Kasumi-1 (cell line): ENCODE measurements at regions not wholly inside any gene's neighbourhood (a gene's known extent, or its start where the extent isn't known, plus 50 kb on each side); places are given as distances from the start of the nearest gene placed in this dataset.
"Not testable (repeated sequence)": the region's sequence is repeated elsewhere in the genome, so short reads cannot be mapped to it uniquely, and the experiment has no call there.

Experiments used
- DNase-seq, 2 experiments: peaks; one replicate each; lab custom pipeline; 2025; lab: John Stamatoyannopoulos, UW

DNA sequence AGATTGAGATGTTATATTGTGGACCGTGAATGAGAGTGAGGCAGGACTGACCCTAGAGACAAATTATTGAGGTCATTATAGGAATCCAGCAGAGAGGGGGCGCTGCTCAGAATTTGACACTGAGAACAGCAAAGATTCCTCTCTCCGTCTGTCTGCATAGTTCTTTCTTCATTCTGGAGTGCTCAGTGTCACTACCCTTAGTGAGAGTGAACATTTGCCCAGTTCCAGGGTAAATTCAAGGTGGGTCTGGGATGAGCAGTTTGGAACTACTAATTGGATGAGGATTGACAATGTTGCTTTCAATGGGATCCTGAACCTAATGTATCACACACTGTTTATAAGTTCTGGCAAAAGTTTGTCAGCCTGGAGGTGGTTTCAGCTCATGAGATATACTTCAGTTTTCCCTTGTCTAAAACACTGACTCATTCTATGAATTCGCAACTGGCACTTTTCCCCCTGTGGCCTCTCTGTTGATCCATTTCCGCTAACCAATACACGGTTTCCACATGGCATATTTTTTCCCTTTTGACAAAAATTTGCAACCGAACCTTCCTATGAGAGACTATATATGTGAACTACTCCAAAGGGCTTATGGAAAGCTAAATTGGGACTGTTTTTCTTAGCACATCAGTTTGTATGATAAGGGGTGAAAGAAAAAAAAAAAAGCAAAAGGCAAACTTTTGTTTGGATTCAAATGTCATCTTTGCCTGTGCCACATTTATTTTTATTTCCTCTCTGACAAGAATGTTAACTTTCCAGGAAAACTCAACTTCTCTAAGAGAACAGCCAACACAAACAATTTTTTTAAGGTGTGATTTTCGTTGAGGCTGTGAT is 1240.7 kb upstream of the WWC1 start:
- no peak for DNase-seq

DNA sequence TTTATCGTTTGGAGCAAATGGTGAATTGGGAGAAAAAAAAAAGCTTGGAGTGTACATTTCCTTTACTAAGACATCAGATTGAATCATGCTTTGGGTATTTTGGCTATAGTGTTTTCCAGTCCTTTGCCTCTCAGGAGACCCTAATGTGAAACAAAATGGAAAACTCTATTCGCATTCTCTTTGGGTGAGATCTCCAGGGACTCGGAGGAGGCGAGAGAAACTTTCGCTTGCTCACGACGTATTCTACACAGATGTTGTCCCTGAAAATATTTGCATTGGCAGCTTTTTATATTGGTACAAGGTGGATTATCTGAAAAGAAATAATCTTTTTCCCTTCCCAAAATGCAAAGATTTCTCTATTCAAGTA is 1240.1 kb upstream of the WWC1 start:
- DNase-seq: no peak

DNA sequence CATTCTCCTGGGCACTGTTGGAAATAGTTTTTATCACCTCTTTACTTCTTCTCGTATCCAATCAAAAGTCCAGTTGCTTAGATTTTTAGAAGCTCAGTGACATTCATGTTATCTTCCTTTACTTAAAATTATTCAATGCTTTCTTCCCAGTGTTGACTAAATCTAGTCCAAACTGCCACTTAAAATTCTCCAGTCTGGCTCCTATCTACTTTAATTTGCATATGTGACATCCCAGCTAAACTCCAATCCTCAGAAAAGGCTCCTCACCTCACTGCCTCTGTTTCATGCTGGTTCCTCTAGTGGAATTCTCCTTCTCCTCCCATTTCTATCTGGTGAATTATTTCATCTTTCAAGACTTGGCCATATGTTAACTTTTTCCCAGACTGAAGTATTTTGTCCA is 1238.7 kb upstream of the WWC1 start:
- no peak for DNase-seq

DNA sequence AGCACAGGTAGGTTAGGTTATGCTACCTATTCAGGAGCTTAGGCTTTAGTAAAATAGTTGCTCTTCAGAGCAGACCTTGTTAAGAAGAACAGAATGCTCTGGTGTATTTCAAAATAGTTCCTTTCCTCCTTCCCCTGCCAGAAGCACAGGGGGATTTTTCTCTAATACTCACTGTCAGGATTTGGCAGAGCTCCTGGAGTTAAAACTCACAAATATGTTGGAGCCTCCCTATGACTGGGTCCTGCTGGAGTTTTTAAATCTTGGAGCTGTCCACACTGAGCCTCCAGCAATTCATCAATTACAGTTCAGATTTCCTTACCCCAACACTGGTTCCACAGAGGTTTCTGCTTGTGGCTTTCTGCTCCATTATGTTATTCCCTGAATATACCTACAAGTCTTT is 1233.8 kb upstream of the WWC1 start:
- no peak for DNase-seq

DNA sequence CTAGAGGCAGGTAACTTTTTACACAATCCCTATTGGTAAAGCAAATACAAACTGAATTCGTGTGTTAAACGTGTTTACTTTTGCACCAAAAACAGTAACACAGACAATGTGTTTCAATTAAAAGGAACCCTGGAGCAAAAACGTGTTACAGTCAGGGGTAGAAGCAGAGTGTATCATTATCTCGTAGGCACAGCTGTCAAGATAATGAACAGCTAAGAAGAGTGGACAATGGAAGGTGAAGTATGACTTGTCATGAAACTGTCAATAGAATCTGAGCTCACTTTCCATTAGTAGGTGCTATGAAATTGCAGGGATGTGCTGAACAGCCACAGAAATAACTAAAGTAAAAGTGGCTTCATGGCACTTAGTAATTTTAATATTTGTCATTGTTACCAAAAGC is 1229.8 kb upstream of the WWC1 start:
- DNase-seq: no peak

DNA sequence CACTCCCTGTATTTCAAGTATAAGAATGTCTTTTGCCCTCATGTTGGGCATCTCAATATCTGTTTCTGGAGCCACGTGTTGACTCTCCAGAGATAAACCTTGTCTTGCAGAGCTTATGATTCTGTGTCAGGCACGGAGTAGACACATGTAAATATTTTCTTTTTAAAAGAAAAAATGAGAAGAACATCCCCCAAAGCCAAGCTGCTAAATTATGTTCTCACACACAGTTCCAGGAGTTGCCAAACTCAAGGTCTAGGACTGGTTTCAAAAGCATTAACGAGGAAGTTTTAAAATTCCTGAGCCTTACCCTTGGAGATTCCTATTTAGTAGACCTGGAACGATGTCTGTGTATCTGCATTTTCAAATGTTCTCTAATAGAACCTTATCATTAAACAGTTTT is 1228.3 kb upstream of the WWC1 start:
- no peak for DNase-seq

DNA sequence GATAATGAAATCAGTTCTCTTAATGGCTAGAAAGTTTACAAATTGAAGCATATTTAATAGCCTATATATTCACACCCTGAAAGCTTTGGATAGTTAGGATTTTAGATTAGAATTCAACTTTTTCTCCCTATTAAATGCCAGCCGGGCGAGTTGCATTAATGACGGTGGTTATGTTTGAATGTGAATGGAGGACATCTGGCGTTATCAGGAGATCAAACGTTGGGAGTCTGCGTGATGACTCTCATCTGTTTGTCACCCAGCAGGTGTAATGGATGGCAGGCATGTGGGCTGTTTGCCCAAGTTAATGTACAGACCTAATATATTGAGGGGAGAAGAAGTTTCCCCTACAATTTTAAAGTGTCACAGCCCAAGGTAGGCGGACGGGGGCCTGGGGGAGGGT is 1227.7 kb upstream of the WWC1 start:
- DNase-seq: no peak

DNA sequence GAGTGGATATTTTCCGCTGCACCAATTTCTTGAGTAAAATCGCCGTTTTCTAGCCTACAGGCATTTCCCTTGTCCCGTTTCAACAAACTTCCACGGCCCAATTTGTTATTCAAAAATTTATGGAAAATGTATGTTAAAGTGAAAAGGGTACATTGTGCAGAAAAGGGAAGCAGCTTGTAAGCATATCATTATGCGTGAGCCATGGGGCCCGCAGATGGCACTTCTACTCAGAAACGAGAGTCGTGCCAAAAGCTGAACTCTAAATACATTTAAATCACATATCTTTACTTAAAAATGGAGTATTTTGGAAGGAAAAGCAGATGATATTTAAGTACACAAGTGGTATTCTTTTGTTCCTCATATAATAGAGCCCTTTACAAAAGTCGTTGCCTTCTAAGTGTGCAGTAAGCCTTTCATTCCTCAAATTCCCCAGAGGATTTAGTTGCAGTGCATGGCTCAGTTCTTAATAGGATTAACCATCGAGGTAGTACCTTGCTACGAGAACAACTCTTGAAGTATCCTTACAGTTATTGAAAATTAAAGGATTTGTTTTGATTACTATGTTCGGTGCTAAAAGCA is 1227.2 kb upstream of the WWC1 start:
- no peak for DNase-seq

DNA sequence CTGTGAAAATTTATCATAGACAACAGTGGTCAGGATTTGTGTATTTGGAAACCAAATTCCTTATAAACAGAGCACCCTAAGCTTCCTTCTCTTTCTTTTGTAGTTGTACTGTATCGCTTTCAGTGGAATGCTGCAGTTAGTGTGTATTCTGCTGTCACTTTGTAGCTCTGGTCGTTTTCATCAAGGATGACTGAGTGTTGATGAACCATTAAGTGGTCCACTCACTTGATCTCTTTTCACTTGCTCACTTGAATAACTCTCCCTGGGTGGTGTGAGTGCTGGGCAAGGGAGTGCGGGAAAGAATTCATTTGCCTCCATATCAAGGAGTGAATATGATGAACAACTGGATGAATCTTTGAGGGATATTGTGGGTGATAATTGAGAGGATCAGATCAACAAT is 1225.7 kb upstream of the WWC1 start:
- no peak for DNase-seq

DNA sequence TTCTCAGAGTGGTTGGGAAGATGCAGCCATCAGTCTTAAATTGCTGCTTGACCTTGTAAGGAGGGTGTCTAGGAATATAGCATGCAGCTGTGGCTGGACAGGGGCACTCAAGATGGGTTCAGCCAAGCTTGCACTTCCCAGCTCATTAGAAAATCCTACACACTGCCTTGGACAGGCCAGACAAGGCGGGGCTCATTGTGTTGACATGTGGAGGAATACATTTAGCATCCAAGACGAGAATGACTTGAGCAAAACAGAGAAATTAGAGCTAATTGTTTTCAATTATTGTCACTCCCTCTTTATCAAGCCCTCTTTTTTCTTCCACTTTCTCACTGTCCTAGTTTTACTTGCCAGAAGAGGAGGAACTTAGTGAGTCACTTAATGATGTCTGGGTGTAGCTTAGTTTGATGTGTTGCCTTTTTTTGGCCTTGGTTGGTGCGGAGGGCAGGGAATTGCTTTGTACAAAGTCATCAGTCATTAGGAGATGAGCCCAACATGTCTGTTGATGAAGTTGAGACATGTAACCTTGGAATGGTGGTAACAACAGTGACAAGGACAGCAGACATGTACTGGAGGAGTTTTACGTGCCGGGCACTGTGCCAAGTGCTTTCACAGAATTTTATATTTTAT is 1219.3 kb upstream of the WWC1 start:
- no peak for DNase-seq

DNA sequence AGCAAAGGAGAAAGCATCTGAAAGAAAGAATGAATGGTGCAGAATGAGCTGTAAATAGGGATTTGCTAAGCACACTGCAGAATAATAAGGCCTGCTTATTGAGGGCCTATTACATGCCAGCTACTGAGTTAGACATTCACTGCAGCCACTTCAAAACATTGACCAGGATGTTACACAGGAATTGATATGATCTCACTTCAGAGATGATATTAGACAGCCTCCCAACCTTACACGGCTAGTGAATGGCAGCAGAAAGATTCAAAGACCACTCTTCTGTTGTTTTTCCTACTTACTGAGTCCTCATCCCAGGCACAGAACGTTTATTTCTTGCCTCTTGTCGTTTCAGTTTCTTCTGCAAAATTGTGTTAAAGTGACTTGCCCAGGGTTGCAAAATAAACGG is 1209.9 kb upstream of the WWC1 start:
- DNase-seq: no peak

DNA sequence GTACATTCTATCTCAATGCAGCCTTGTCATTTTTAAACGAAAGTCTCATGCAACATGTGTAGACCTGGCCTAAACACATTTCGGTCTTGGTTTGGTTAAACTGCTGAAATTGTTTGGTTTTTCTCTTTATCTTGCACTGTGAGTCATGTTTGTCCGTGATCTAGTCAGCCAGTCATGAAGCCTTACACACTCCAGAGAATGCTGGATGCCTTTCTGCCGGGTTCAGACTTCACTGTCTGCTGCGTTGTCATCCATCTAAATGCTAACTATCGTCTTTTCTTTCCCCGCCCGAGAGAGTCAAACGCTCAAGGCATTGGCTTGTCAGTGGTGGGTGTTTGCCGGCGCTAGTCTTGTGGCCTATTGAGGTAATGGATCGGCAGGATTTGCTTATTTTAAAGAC is 1194.6 kb upstream of the WWC1 start:
- DNase-seq: no peak

DNA sequence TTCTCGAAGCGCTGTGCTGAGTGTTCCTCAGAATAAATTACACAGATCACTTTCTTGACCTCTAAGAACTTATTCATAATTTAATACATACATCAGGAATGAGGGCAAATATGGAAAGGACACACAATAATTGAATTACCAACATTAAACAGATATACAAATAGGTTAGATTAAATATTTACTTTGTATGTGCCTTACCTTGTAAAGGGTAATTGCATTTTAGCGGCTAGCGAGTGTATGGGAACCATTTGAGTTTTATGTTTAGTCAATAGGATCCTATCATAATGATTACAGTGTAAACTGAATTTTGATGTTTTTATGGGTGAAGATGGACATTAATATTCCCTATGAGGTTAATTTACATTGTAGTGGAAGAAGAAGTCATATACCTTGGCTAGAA is 1187.1 kb upstream of the WWC1 start:
- no peak for DNase-seq

DNA sequence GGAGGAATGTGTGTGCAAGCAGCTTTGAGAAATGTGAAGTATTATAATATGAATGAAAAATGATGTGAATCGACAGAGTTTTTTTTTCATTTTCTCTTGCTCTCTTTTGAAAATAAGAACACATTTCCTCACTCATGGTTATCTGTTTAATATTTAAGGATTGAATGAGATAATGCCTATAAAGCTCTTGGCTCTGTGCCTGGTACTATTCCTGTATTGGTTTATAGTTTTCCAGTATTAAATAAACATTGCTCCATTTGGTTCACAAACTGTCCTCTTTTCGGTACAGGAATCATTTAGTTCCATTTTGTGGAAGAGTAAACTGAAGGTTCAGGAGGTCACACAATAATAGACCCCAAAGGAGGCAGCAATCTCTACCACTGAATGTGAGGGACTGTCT is 1185.5 kb upstream of the WWC1 start:
- no peak for DNase-seq

DNA sequence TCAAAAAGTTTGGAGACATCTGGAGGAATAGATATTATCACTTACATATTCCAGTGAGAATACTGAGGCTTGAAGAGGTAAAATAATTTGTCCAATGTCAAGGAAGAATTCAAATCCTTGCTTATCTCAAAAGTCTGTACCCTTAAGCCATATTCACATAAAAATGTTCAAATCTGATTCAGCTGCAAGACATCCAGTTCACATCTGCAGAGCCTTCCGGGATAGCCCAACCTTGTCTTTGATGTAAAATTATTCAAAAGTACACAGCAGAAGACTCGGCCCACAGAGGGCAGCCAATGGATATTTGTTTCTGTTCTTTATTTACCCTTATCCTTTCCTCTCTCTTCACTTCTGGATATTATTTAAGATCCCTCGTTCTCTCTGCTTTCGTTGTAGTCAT is 1183.8 kb upstream of the WWC1 start:
- no peak for DNase-seq

DNA sequence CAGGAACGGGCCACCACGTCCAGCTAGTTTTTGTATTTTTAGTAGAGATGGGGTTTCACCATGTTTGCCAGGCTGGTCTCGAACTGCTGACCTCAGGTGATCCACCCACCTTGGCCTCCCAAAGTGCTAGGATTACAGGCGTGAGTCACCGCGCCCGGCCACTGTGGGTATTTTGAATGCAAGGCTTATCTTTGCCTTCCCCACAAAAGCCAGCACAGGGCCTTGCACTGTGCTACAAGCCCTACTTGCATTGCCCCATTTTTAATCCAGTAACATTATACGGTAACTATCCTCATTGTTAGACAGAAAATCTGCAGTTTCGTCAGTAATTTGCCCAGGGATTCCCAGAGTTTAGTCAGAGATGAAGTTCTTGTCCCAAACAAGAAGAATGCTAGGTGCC is 1183.2 kb upstream of the WWC1 start:
- not testable (repeated sequence) for DNase-seq

DNA sequence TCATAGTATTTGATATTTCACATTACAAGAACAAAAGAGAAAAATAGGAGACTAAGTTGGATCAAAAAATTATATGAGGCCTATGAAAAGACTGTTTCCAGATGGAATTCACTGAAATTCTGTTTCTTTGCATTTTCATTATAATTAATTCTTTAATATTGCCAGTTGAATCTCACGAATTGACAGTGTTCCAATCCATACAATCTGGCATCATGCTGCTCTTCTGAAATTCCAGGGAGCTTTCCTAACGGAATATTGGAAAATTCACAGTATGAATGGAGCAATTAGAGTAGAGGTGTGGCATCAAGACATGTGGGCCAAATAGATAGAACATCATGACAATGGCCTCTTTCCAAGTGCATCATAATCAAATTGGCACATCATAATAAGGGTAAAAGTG is 1178.9 kb upstream of the WWC1 start:
- DNase-seq: no peak

DNA sequence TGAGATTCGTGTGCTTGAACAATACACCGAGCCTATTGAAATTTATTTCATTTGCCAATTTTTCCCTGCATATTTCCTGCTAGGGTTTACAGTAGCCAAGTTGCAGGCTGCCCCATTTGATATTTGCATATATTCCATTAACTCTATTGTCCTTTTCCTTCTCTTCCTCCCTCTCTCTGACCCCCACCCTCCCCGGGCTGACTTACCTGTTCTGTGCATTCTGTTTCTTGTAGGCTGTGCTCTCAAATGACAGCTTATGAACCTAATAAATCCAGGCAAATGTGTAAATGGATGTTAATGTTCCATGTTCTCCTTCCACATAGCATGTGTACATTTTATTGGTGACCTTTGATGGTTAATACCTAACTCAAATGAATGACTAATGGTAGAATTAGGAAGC is 1169.2 kb upstream of the WWC1 start:
- DNase-seq: no peak

DNA sequence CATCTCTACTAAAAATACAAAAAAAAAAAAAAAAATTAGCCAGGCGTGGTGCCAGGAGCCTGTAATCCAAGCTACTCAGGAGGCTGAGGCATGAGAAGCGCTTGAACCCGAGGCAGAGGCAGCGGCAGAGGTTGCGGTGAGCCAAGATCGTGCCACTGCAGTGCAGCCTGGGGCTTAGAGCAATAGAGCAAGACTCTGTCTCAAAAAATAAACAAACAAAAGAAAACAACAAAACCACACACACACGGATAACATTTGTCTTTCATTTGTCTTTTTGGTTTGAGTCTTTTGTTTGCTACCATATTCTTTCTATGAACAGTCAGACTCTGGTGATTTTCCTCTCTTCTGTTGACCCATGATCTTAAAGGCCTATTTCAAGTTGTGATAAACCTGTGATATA is 1168.3 kb upstream of the WWC1 start:
- no peak for DNase-seq

DNA sequence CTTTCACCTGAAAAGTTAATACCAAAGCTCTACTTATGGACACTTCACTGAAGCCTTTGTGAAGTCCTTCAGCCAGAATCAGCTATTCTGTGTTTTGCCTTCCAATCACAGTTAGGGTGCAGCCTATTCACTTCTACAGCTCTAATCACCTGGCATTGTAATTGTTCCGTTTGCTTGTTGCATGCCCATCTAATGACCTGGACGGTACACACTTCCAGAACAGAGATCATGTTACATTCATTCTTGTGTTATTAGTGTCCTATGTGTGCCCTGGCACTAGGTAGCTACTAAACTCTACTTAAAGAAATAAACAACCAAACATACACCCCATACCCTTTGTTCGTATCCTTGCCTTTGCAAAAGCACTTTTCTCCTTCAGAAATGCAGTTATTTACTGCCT is 1162.9 kb upstream of the WWC1 start:
- DNase-seq: no peak

DNA sequence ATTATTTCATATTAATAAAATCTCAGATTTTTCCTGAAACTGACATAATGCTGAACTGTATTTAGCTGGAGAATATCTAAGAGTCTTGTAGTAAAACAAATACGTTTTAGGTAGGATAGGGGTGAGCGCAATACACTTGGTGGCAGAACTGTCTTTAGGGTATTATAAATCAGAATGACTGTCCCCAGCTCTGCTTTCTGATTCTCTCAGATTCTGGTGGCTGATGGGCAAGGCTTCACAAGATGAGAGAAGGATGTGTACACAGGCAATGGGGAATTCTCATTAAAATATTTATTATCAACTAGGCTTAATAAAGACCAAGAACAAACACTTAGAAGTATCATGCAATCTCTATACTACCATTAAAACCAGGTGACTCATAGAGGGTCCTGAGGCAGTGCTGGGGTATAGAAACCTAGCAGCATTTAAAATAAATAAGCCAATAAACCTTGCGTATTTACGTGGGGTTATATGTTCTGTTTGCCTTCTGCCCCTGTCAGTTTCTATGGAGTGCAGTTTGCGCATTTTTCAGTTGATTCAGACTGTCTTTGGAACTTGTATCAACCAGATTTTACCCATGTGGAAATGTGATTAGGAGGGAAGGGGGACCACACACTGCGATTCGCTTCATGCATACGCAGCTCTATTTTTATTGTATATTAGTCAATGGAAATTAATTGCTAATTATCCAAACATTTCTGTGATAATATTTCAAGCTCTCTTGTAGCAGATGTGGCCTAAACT is 1150.7 kb upstream of the WWC1 start:
- DNase-seq: no peak

DNA sequence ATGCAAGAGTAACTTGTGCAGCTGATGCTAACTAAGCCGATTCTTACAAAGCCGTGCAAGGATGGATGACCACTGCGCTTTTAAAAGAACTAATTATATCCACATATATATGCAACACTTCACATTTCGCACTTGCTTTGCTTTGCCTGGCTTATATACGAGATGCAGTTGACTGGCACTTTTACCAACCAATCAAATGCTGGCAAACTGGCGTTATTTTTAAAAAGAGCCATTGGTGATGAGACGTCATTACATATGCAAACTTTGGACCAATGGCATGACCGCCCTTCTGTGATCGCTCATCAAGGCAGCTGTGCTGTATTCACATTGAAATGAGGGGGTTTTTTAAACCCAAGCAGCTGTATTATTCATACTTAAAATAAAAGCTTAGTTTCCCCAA is 1147.7 kb upstream of the WWC1 start:
- no peak for DNase-seq

DNA sequence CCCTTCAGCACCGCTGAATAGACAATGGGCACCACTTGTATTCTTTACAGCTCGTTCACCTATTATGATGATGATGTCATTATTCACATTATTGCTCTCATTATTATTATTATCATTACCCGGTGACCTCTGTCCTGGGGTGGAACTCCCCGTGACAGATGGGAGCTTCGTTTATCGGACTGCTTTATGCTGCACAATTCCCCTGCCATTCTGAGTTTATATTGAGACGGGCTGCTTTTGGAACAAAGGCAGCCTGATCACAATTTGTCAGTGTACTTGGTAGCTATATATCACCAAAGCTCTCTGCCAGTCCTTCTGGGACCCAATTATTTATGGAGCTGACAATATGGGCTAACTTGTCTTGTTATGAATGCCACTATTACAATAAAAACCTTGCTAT is 1145.6 kb upstream of the WWC1 start:
- no peak for DNase-seq
